ENCODE measurements at regions not wholly inside any gene's neighbourhood (a gene's known extent, or its start where the extent isn't known, plus 50 kb on each side); places are given as distances from the start of the nearest gene placed in this dataset.

DNA sequence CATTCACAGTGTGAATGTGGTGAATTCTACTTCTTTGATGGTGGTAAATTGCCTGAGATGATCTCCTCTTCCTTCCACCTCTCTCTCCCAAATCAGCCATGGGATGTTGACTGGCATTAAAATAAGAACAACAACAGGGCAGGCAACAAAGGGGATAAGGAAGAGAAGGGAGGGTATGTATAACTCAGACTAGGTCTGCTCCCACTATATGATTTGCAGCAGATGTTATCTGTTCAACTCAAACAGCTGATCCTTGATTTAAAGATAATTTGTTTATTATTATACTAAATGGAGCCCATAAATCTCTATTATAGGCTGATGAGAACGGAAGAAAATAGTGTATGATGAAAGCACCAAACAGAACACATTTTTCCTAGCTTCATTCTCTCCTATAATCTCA, 262.0 kb downstream of the BTBD3 start:
- TF ChIP-seq, protein P1, sequence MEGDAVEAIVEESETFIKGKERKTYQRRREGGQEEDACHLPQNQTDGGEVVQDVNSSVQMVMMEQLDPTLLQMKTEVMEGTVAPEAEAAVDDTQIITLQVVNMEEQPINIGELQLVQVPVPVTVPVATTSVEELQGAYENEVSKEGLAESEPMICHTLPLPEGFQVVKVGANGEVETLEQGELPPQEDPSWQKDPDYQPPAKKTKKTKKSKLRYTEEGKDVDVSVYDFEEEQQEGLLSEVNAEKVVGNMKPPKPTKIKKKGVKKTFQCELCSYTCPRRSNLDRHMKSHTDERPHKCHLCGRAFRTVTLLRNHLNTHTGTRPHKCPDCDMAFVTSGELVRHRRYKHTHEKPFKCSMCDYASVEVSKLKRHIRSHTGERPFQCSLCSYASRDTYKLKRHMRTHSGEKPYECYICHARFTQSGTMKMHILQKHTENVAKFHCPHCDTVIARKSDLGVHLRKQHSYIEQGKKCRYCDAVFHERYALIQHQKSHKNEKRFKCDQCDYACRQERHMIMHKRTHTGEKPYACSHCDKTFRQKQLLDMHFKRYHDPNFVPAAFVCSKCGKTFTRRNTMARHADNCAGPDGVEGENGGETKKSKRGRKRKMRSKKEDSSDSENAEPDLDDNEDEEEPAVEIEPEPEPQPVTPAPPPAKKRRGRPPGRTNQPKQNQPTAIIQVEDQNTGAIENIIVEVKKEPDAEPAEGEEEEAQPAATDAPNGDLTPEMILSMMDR (IDR thresholded peaks at IDR 0.05; ENCODE audit: low read length, missing control alignments): no peak
- no peak overlapping the region for H3K4me3 ChIP-seq (replicated peaks; ENCODE audit: low read depth, low read length)
- no peak for DNase-seq (ENCODE audit: low read depth)

DNA sequence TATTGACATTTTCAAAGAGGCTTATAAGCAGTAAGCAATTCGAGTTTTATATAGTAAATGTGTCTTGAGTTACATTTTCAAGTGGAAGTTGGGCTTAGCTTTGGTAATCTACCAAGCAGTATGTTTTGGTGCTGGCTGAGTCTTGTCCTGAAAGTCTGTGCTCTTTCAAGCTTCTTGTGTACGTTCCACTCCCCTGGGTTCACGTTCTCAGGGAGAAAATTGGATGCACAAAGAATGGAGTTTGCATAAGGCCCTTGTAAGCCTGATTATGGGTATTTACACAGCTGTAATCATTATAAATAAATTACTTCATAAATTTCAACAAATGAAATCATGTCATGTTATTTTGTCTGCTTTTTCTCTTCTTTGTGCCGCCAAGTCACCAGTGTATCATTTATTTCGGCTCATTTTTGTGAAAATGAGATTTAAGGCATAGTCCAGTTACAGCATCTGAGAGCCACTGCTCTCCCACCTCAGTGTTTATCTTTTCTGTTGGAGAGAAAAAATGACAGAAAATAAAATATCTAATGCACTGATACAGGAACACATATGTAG, 262.5 kb downstream of the BTBD3 start:
- TF ChIP-seq, protein P1 (IDR thresholded peaks at IDR 0.05; ENCODE audit: low read length, missing control alignments): no peak
- no peak overlapping the region for H3K4me3 ChIP-seq (replicated peaks; ENCODE audit: low read depth, low read length)
- no peak for DNase-seq (ENCODE audit: low read depth)

DNA sequence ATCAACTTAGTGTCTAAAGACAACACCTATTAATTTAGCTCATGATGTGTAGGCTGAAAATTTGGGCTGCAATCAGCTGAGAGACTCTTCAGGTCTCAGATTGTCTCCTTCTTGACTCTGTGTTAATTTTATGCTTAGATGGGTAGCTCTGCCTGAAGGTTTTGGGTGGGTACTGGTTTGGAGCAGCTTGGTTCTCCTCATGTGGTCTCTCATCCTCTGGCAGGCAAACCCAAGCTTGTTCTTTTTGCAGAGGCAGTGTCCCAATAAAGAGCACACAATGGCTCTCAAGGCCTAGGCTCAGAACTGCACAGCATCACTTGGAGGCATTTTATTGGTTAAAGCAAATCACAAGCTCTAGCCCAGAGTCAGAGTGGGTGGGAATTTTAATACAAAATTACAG, 280.6 kb downstream of the BTBD3 start:
- H3K4me3 ChIP-seq (replicated peaks; ENCODE audit: low read depth, low read length): no peak overlapping the region
- no peak for DNase-seq (ENCODE audit: low read depth)
- TF ChIP-seq, protein P1 (IDR thresholded peaks at IDR 0.05; ENCODE audit: low read length, missing control alignments): no peak

DNA sequence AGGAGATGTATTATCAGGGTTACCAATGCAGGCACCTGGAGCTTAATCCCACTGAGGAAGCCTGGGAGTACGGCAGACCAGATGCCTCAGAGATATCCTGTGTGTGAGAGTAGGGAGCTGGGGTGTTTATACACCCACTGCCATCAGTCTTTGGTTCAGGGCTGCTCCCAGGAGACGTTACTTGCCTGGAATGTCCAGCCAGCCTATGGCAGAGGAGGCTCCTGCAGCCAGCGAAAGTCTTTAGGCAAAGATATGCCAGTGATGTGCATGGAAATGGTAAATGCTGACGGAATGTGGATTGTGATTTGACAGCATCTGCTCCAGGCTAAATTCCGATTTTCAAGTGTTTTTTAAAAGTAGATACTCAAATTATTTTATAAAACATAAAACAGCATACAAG, 282.0 kb downstream of the BTBD3 start:
- DNase-seq (ENCODE audit: low read depth): no peak
- TF ChIP-seq, protein P1 (IDR thresholded peaks at IDR 0.05; ENCODE audit: low read length, missing control alignments): no peak
- no peak overlapping the region for H3K4me3 ChIP-seq (replicated peaks; ENCODE audit: low read depth, low read length)

DNA sequence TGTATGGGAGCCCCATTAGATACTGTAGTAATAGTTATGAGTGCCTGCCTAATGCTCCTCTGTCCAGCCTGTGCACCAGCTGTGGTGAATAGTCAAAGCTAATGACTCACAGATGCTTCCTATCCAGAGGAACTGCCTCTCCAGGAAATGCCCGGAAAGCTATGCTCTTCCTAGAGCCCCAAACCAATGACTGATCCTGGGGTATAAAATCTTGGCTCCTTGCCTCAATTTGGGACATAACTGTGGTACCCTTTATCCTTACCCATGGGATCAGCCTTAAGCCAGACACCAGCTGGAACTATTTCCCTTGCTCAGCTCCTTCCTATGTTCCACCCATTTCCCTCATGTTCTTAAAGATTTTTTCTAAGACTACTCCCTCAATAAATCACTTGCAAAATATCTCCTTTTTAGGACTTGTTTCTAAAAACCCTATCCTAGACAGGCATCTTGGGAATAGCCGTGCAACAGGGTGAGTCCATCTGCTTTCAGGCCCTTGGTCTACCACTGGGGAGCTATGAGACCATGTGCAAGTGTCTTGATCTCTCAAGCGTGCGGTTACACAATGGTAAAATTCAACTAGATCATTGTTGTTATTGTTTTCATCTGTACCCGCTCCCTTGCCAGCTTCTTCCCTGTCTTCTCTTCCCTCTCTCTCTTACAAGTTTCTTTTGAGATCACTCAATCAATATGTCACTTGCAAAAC, 283.7 kb downstream of the BTBD3 start:
- TF ChIP-seq, protein P1 (IDR thresholded peaks at IDR 0.05; ENCODE audit: low read length, missing control alignments): no peak
- peak; percentile 67 for DNase-seq (ENCODE audit: low read depth)
- no peak overlapping the region for H3K4me3 ChIP-seq (replicated peaks; ENCODE audit: low read depth, low read length)

DNA sequence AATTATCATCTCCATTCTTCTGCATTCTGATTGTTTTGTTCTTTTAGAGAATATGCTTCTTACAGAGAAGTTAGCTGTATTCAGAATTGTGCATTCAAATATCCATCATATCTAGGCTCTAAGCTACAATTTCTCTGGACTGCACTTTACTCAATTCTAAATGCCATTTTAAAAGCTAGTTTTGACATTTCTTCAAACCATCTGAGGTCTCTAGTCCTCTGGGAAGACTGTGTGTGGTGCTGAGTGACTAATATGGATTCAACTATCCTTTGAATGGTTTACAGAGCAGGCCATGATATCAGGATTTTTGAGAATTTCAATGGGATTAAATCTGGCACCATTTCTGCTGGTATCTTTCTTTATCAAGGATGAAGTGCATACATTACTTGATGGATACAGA, 285.7 kb downstream of the BTBD3 start:
- DNase-seq (ENCODE audit: low read depth): no peak
- TF ChIP-seq, protein P1 (IDR thresholded peaks at IDR 0.05; ENCODE audit: low read length, missing control alignments): no peak
- H3K4me3 ChIP-seq (replicated peaks; ENCODE audit: low read depth, low read length): no peak overlapping the region

DNA sequence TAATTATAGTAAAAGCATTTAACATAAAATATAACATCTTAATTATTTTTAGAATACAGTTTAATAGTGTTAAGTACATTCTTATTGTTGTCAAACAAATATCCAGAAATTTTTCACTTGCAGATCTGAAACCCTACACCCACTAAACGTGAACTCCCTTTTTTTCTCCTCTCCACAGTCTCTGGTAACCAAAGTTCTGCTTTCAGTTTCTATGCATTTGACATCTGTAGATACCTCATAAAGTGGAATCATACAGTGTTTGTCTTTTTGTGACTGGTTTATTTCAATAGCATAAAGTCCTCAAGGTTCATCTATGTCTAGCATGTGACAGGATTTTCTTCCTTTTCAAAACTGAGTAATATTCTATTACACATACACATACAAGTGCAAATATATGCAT, 286.3 kb downstream of the BTBD3 start:
- TF ChIP-seq, protein P1 (IDR thresholded peaks at IDR 0.05; ENCODE audit: low read length, missing control alignments): no peak
- no peak overlapping the region for H3K4me3 ChIP-seq (replicated peaks; ENCODE audit: low read depth, low read length)
- DNase-seq (ENCODE audit: low read depth): no peak

Data from fibroblast of pulmonary artery (primary cell).